Omental fat pad (tissue), 3 donors: ENCODE measurements at regions not wholly inside any gene's neighbourhood (a gene's known extent, or its start where the extent isn't known, plus 50 kb on each side); places are given as distances from the start of the nearest gene placed in this dataset.
"Not testable (repeated sequence)": the region's sequence is repeated elsewhere in the genome, so short reads cannot be mapped to it uniquely, and the experiment has no call there.

Experiments
- ATAC-seq: fragments of 150-250 bp; one replicate; pipeline ENCODE4 v1.9.1; 2016; ENCODE audit warnings: mild to moderate bottlenecking, moderate library complexity; ENCODE audit not compliant: low FRiP score
- DNase-seq: peaks from one replicate; pipeline ENCODE4 v3.0.0-alpha.2; 2019; ENCODE audit warnings: low spot score
- TF ChIP-seq, protein P1 (sequence below), 3 donors: fragments of 450-650 bp; IDR thresholded peaks; one replicate each; pipeline ENCODE4 v1.5.1; 2016 to 2017; ENCODE audit warnings: antibody characterized with exemption in 3 of 3, mild to moderate bottlenecking in 3 of 3, moderate library complexity in 2 of 3

DNA sequence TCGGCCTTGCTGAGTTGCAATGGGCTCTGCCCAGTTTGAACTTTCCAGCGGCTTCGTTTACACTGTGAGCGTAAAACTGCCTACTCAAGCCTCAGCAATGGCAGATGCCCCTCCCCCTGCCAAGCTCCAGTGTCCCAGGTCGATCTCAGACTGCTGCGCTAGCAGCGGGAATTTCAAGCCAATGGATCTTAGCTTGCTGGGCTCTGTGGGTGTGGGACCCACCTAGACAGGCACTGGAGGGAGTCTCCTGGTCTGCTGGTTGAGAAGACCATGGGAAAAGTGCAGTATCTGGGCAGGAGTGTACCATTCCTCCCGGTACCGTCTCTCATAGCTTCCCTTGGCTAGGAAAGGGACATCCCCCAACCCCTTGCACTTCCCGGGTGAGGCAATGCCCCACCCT lies 88.2 kb downstream of the KLHL28 start:
- TF ChIP-seq, protein P1, sequence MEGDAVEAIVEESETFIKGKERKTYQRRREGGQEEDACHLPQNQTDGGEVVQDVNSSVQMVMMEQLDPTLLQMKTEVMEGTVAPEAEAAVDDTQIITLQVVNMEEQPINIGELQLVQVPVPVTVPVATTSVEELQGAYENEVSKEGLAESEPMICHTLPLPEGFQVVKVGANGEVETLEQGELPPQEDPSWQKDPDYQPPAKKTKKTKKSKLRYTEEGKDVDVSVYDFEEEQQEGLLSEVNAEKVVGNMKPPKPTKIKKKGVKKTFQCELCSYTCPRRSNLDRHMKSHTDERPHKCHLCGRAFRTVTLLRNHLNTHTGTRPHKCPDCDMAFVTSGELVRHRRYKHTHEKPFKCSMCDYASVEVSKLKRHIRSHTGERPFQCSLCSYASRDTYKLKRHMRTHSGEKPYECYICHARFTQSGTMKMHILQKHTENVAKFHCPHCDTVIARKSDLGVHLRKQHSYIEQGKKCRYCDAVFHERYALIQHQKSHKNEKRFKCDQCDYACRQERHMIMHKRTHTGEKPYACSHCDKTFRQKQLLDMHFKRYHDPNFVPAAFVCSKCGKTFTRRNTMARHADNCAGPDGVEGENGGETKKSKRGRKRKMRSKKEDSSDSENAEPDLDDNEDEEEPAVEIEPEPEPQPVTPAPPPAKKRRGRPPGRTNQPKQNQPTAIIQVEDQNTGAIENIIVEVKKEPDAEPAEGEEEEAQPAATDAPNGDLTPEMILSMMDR (IDR thresholded peaks at IDR 0.05): no peak
- DNase-seq: no peak
- ATAC-seq: no peak

- TF ChIP-seq, protein P1 (IDR thresholded peaks at IDR 0.05): no peak
- ATAC-seq (no peak), DNase-seq (no peak)
Measured at GRCh38 chr14:44866770-44867169, 95.0 kb downstream of the KLHL28 start.

DNA sequence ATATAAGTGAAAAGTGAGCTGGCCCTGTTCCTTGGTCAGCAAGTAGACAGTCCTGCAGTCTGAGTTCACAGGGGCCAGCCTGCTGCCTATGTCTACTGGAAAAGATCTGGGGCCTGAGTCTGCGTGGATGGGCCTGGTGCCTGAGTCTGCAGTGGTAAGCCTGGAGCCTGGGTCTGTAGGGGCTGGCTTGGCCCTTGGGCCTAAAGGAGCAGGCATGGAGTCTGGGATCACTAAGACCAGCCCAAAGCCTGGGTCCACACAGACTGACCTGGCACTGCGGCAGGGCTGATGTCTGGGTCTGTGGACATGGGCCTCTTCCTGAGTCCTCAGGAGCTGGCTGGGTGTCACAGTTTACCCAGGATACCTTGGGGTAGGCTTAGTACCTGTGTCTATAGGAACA lies 95.4 kb downstream of the KLHL28 start:
- DNase-seq: no peak
- TF ChIP-seq, protein P1 (IDR thresholded peaks at IDR 0.05): no peak
- ATAC-seq: no peak

DNA sequence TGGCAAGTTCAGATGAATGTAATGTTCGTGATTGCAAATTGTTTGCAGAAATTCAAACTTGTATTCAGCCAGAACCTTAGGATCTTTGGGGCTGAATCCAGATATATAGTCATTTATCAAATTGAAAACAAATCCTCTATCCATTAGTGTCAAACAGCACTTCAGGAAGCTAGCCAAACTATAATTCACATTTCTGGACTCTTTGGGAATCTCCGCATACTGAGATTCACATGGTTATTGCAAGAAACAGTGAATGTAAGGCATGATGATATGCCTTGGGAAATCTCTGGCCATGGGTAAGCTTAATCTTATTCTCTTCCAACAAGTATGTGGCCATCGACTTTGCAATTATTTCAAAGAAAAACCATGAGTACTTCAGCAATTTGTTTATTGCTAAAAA lies 98.5 kb downstream of the KLHL28 start:
- DNase-seq (no peak), ATAC-seq (no peak)
- TF ChIP-seq, protein P1 (IDR thresholded peaks at IDR 0.05): no peak

DNA sequence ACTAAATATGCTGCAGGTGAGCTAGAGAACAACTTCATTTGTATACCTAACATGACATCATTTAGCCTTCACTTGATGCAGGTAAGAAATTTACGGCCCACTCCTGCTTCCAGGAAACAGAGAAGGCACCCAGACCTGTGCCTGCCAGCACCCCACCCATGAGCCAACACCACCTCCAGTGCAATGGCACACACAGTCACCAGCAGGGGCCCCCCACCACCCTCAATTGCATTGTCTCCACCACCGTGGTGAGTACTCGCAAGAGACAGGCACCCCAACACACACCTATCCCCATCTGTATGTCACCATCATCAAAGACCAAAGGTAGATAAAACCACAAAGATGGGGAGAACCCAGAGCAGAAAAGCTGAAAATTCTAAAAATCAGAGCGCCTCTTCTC lies 107.6 kb downstream of the KLHL28 start:
- ATAC-seq (no peak), DNase-seq (no peak)
- TF ChIP-seq, protein P1 (IDR thresholded peaks at IDR 0.05): no peak

- TF ChIP-seq, protein P1 (IDR thresholded peaks at IDR 0.05): no peak
- no peak for ATAC-seq
- DNase-seq: no peak
Measured at GRCh38 chr14:44847526-44848309, 114.0 kb downstream of the KLHL28 start.

DNA sequence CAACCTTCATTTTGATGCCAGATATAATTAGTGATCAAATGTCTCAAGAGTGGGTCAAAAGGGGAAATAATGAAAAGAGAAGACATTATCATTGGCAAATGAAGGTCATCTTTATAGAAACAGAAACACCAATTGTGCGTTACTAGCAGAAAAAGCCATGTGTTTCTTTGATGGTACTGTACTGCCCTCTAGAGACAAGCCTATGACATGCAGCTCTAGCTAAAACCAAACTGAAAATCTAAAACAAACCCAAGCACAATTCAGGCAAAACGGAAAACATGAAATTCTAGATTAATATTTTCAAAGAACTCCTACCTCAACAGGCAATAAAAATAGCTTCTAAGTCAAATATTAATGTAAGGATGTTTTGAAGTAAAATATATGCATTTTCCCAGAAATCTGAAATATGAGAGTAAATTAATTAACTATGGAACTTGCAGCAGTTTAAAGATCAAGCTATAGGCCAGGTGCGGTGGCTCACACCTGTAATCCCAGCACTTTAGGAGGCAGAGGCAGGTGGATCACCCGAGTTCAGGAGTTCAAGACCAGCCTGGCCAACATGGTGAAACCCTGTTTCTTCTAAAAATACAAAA lies 115.4 kb downstream of the KLHL28 start:
- TF ChIP-seq, protein P1 (IDR thresholded peaks at IDR 0.05): peak in 1 of 3 donors; percentile 27
- DNase-seq (no peak), ATAC-seq (no peak)

GRCh38 chr14:44835928-44836327 lies 125.8 kb downstream of the KLHL28 start:
- ATAC-seq, DNase-seq: not testable (repeated sequence)
